HG02763 (cell line): ENCODE measurements at regions not wholly inside any gene's neighbourhood (a gene's known extent, or its start where the extent isn't known, plus 50 kb on each side); places are given as distances from the start of the nearest gene placed in this dataset.
A peak's percentile ranks its signal among the peaks of the same experiment; 100 is the strongest.

Experiments used
- ATAC-seq: cut with Tn5 transposase; IDR thresholded peaks from one replicate; pipeline ENCODE4 v1.9.1; 2021; ENCODE audit warnings: mild to moderate bottlenecking, moderate library complexity; ENCODE audit not compliant: unreplicated experiment

DNA sequence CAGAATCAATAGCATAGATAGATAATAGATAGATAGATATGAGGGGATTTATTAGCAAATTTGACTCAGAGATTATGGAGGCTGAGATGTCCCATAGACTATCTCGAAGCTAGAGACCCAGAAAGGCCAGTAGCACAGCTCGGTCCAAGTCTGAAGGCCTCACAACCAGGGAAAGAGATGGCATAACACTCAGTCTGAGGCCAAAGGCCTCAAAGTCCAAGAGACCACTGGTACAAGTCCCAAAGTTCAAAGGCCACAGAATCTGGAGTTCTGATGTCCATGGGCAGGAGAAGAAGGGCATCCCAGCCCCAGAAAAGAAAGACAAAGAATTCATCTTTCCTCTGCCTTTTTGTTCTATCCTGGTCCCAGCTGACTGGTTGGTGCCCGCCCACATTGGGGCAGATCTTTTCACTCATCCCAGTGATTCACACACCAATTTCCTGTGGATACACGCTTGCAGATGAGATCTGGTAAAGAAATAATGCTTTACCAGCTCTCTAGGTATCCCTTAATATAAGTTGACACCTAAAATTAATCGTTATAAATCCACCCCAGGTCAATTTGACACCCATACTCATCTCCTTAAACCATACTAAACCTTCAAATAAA lies 127.8 kb upstream of the FBN2 start:
- no peak for ATAC-seq

DNA sequence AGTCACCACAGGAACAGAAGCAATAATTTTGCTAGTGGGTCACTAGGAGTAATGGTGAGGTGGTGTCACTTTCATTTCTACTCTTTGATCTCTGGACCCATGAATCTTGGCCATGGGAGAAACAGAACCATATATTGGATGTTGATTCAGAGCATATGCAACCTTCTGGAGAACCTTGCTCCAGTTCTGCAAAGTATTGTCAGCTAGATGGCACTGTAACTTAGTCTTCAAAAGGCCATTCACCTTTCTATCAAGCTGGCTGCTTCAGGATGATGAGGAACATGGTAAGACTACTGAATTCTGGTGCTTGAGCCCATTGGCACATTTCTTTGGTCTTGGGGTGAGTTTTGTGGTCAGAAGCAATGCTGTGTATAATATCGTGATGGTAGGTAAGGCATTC lies 129.1 kb upstream of the FBN2 start:
- no peak for ATAC-seq

DNA sequence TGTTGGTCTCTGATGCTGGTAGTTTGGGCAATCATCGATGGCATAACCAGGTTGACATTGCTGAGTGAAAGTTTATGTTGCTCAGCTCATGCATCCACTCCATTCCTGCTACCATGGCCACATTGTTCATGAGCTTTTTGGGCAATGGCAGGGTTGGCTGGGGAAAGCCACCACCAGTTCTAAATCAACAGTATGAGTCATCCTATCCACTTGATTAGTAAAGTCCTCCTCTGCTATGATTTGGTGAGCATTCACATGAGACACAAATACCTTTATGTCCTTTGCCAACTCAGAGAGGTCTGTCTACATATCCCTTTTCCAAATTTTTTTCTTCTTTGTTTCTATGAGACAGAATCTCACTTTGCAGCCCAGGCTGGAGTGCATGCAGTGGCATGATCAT lies 129.7 kb upstream of the FBN2 start:
- no peak for ATAC-seq

DNA sequence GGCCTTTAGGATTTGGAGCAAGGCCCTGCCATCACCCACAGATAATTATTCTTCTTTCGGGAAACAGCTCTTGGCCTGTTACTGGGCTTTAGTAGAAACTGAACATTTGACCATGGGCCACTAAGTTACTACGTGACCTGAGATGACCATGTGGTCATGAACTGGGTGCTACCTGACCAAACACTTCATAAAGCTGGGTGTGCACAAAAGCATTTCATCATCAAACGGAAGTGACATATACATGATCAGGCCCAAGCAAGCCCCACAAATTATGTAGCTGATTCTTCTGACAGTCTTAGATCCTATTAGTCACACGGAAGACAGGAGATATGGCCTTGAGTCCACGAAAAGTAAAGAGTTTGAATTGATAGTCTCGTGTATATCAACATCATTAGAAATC lies 130.9 kb upstream of the FBN2 start:
- no peak for ATAC-seq

DNA sequence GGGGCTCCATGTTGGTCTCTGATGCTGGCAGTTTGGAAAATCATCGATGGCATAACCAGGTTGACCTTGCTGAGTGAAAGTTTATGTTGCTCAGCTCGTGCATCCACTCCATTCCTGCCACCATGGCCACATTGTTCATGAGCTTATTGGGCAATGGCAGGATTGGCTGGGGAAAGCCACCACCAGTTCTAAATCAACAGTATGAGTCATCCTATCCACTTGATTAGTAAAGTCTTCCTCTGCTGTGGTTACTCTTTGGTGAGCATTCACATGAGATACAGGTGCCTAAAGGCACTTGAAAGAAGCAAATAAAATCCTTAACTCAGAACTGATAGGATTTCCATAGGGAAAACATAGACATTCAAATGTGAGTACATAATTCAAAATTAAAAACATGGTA lies 131.8 kb upstream of the FBN2 start:
- peak; percentile 60 for ATAC-seq

DNA sequence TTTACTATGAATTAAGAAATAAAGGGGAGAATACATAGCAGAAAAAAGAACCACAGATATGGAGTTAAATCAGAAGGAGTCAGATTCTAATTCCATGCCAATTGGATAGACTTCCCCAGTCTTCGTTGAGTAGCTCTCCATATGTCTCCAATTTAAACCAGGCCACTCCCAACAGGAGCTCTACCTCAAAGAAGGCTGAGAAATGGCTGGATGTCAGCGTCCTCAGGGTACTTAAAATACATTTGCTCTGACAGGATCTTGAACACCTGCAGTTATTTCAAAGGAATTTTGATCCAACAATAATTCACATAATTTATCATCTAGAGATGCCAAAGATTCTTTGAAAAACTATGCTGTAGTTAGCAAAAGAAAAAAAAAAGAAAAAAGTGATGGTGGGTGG lies 133.9 kb upstream of the FBN2 start:
- no peak for ATAC-seq

DNA sequence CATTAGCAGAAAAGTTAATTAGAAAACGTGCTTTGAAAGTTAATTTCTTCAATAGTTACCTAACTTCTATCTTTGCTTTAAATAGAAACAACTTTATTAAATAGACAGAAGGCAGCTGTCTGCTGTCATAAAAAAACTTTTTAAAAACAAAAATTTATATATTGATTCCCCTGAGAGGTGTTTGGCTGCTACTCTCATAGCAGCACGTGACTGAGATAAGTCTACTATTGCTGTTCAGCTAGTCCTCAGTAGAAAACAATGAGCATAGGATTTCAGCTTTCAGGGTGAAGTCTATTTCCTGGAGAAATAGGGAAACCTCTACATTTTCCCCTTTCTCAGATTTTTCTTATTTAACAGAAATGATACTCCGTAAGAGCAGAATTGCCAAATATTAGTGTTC lies 135.0 kb upstream of the FBN2 start:
- no peak for ATAC-seq

DNA sequence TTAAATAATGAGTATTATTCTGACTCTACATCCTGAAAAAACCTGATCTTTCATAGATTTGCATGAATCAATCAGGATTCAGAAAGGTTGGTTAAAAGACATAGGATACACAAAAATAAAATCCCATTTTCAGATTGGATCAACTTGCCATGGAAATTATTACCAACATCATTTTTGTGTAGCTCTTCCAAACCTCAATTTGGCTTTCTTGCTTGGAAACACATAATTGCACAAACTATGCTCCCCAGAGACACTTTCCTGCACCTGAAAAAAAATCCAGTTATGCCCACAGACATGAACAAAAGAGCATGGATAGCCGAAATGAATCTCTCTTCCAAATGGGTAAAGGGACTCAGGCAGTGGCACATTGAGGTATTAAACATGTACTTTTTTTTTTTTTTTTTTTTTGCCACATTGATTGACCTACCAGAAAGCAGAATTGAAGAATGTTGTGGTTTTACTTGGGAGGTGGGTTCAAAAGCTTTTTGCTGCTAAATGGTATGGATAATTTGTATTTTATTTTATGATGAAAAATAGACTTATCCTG lies 135.4 kb upstream of the FBN2 start:
- ATAC-seq, result no peak

DNA sequence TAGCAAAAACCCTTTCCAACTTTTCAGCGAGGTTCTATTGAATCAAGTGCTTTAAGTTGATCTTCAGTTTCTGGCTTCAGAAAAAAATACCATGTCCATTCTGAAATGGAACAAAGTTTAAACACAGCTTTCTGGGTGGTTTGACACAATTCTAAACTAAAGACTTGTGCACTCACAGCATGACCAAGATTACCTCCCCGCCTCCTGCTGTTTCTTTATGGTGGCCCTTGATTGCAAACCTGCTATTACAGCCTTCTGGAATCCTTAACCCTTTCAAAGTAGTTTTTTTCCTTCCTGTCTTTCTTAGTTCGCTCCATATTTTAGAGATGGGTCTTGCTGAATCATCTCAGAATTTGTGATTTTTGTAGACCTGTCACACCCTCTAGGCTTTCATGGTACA lies 135.9 kb upstream of the FBN2 start:
- ATAC-seq, result no peak

DNA sequence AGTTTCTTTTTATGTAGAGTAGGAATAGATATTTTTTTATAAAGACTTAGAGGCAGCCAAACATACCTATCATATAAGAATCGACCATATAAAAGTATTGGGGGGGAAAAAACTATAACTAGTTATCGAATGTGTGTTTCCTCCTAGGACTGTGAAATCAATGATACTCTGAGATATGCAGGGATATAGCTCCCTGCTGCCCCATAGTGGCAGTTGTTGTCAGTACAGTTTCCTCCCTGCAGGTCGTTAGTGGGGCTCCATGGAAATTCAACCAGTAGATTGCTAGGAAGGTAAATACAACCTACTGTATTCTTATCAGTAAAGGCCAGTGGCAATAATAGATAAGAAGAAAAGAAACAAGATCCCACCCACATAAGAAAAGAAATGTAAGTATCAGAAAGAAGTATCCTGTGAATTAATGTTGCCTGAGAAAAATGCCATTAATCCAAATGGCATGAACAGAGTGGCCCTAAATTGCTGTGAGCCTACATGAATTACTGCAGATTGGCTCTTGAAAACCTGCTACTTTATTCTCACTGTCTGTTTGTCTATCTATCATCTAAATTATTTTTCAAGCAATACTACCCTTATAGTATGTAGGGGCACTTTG lies 136.9 kb upstream of the FBN2 start:
- ATAC-seq, result peak; percentile 87

DNA sequence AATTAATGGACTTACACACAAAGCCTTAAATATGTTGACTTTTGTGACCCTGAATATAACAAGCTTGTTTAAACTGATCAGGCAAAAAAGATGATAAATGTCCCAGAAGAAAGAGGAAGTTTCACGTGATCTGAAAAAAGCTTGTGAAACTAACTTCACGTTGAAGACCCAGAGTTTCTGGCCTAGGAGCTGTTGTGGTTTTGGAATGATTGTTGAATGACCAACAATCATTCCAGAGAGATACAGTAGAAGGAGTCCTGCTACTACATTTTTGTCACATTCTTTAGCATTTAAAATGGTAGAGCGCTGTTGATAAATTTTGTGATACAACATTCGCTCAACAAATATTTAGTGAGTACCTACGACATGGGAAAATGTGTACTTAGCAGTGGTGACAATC lies 143.1 kb upstream of the FBN2 start:
- ATAC-seq, result no peak

DNA sequence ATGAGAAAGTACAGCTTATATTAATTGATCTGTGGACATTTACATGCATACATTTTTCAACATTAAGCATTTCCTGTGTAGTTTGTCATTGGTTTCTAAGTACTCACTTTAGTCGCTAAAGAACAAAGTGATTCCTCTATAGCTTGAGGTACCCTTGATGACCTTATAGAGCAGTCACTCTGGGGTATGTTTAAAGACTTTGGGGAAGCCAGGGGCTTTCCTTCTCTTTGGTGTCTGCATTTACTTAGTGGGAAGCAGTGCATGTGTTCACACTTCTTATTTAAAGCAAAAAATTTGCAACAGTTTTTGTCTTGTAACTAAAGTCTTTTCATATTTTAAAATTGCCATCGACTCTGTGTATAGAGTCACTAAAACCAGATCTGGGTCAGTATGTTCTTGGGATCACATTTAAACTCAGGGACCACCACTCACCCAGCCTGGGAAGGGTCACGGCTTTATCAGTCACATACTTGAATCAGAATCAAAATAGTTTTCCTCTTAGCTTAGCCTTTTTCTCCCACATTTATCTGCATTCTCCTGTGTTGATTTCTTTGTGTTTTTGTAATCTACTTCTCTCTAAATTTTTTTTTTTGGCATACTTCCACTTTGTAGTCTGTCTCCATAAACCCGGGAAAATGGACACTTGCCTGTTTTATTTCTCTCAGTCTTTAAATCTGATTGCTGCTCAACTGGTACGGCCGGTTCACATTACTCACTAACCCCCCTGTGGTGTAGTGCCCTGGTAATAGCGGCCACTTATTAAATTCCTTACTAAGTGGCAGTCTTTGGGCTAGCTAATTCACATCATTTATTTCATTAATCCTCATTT lies 143.9 kb upstream of the FBN2 start:
- ATAC-seq, result no peak

DNA sequence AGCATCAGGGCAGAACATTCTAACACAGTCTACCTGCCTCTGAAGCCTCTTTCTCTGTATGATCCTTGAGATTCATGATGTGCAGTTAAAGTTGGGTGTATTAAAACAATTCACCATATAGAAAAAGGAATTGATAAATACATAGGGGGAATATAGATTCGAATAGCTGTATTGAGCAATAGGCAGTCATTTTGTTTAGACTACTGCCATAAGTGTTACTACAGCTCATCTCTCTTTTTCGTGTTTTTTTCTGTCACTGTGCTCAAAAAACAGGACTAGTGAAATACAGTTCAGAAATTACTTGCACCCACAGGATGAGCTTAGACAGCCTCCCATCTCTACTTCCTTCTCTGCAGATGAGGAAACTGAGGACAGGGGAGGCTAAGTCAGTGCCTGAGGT lies 144.6 kb upstream of the FBN2 start:
- ATAC-seq, result no peak

DNA sequence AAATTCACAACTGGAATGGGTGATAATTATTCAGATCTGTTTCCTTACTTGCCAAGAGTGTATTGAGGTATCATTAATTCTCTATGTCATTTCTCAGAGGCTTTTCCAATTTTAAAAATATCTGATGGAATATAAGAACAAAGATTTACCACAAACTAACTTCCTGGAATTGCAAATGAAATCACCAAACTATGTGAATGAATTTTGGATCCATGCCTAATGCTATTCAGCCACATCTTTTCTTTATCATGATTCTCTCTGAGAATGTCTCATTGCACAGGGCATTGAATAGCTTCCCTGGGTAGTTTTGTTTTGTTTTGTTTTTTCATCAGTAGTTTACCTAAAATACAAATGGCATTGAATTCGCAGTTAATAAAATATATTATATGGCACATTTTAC lies 146.9 kb upstream of the FBN2 start:
- no peak for ATAC-seq

DNA sequence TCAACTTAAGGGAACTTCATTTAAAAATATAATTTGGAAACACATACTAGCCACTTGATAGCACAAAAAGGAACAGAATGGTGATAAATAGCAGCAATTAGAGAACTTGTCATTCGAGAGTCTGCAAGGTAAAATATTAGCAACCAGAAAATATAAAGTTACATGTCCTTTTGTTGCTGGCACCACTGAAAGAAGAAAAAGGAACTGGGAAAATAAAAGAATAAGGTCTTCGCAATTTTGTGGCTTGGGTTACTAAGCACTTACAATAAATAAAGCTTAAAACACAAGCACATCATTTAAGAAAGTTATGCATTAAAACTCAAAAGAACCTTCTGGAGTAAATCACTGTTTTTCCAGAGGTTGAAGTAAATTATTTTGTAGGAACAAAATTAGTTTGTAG lies 149.9 kb upstream of the FBN2 start:
- no peak for ATAC-seq

DNA sequence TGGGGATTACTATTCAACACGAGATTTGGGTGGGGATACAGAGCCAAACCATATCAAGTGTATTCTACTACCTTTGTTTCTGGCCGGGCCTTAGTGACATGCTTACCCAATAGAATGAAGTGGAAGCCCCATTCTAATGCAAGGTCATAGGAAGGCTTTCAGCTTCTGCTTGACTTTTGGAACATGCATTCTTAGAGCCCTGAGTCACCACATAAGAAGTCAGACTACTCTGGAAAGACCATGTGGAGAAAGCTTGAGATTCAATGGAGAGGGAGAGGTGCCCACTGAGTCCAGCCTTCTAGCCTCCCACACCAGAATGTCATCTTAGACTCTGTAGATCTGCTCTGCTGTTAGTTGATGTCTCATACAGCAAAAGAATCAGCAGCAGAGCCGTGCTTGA lies 155.7 kb upstream of the FBN2 start:
- no peak for ATAC-seq

DNA sequence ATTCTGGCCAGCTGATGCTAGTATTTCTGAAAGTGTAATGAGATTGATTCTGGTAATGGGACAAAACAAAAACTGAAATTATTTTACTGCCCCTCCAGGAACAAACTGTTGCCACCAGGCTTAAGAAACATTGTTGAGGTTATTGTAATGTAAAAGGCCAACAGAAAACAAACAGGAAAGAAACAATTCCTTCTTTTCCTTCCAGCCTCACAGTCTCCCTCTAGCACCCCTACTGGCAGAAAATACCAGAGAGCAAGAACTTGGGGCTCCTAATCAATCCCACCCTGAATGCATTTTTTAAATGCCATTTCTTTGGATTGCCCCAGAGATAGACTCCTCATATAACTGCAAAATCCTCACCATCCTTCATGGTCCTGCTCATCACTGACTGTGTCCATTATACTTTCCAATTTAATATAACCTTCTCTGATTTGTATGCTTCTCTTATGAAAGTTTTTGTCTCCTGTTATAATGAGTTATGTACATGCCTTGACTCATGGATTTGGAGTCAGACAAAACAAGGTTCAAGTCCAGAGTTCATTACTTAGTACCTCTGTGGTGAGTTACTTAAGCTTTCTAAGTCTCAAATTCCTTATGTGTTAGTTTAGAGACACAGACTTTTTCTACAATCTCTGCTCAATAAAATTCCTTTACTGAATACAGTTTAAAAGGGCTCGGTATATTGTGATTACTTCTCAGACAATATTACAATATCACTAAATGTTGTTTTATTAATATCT lies 157.9 kb upstream of the FBN2 start:
- no peak for ATAC-seq

DNA sequence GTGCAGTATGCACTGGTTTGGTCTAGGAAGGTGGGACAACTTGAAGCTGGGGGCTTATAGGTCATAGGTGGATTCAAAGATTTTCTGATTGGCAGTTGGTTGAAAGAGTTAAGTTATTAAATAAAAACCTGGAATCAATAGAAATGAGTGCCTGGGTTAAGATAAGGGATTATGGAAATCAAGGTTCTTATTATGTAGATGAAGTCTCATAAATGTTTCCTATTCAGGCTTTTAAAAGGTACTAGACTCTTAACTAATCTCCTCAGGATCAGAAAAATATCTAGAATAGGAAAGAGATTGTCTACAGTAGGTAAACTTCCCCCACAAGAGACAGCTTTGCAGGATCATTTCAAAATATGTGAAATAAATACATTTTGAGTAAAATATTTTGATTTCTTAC lies 163.3 kb upstream of the FBN2 start:
- ATAC-seq, result no peak

DNA sequence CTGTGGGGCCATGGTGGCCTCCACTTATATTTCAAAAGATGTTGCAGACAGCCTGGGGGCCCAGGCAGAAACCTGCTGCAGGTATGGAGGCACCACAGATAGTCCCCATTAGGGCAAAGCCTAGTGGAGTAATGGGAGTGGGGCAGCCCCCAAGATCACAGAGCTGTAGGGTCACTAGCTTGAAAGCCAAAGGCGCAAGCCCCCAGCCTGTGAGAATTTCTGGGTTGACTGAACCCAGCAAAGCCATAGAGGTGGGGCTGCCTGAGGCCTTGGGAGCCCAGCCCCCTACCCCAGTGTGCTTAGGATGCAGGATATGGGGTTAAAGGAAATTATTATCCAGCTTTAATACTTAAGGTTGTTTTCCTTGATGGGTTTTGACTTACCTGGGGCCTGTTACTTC lies 165.3 kb upstream of the FBN2 start:
- no peak for ATAC-seq

DNA sequence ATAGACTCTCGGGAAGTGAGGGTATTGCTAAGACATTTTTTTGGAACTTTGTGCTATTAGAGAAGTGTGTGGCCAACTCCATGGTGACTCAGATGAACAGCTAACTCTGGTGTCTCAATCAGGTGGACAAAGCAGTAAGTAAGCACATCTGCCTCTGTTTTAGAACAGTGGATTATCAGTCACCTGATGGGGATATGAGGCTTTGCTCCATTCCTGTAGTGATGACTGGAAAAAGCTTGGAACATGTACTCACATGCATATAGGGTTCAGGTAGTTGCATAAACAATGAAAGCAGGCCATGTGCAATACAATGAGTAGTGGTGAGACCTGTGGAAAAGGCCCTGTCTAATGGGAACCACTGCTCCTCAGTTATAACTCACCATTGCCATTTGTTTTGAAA lies 168.2 kb upstream of the FBN2 start:
- no peak for ATAC-seq

DNA sequence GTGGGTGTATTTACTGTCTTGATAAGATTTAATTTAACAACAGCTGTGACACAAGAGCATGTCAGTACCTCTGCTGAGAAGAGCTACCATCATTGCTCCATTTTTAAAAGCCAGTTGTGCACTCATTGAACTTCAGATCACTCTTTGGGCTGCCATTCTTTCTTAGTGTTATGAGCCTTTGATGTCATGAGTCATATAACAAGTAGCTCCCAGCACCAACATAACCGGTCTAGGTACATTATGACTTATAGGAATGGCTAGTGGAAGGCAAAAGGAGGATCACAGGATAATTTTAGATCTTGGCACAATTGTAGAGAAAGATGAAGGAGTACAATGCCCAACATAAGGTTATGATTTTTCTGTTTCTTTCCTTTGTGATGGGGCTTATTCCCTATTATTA lies 170.8 kb upstream of the FBN2 start:
- no peak for ATAC-seq
